NCI-H524 (cell line): ENCODE measurements at regions not wholly inside any gene's neighbourhood (a gene's known extent, or its start where the extent isn't known, plus 50 kb on each side); places are given as distances from the start of the nearest gene placed in this dataset.
"Not testable (repeated sequence)": the region's sequence is repeated elsewhere in the genome, so short reads cannot be mapped to it uniquely, and the experiment has no call there.

Experiments used
- DNase-seq, 2 experiments: peaks; one replicate each; lab custom pipeline; 2025; lab: John Stamatoyannopoulos, UW

GRCh38 chr10:106384496-106384895 is 780.0 kb downstream of the SORCS1 start:
- DNase-seq, result no peak

- no peak for DNase-seq
These were observed 783.8 kb downstream of the SORCS1 start for GRCh38 chr10:106380706-106381105.

- no peak for DNase-seq
These were observed 786.3 kb downstream of the SORCS1 start for GRCh38 chr10:106378251-106378650.

GRCh38 chr10:106370751-106371150 is 793.8 kb downstream of the SORCS1 start:
- DNase-seq, result no peak

- DNase-seq, result no peak
These were observed 803.6 kb downstream of the SORCS1 start for GRCh38 chr10:106360870-106361269.

- DNase-seq, result no peak
These were observed 809.1 kb downstream of the SORCS1 start for GRCh38 chr10:106355450-106355849.

GRCh38 chr10:106348933-106349332 is 815.6 kb downstream of the SORCS1 start:
- no peak for DNase-seq

- no peak for DNase-seq
These were observed 817.0 kb downstream of the SORCS1 start for GRCh38 chr10:106347547-106347946.

GRCh38 chr10:106343539-106343938 is 821.0 kb downstream of the SORCS1 start:
- not testable (repeated sequence) for DNase-seq

- DNase-seq, result no peak
These were observed 823.1 kb downstream of the SORCS1 start for GRCh38 chr10:106341356-106341755.

- DNase-seq, result no peak
These were observed 826.0 kb downstream of the SORCS1 start for GRCh38 chr10:106338486-106338885.

- no peak for DNase-seq
These were observed 827.6 kb downstream of the SORCS1 start for GRCh38 chr10:106336874-106337273.

- no peak for DNase-seq
These were observed 836.8 kb downstream of the SORCS1 start for GRCh38 chr10:106327747-106328146.

GRCh38 chr10:106320876-106321275 is 843.6 kb downstream of the SORCS1 start:
- DNase-seq, result no peak

- no peak for DNase-seq
These were observed 844.4 kb downstream of the SORCS1 start for GRCh38 chr10:106320078-106320477.

- DNase-seq, result no peak
These were observed 847.0 kb downstream of the SORCS1 start for GRCh38 chr10:106317554-106317953.

- no peak for DNase-seq
These were observed 851.5 kb downstream of the SORCS1 start for GRCh38 chr10:106313041-106313440.

- DNase-seq, result no peak
These were observed 852.4 kb downstream of the SORCS1 start for GRCh38 chr10:106312087-106312486.

GRCh38 chr10:106311590-106311989 is 852.9 kb downstream of the SORCS1 start:
- DNase-seq, result no peak

- DNase-seq, result no peak
These were observed 853.9 kb downstream of the SORCS1 start for GRCh38 chr10:106310596-106310995.

- no peak for DNase-seq
These were observed 855.1 kb downstream of the SORCS1 start for GRCh38 chr10:106309376-106309775.

GRCh38 chr10:106308284-106308683 is 856.2 kb downstream of the SORCS1 start:
- DNase-seq, result no peak

- DNase-seq, result no peak
These were observed 860.5 kb downstream of the SORCS1 start for GRCh38 chr10:106304056-106304455.

GRCh38 chr10:106302961-106303360 is 861.5 kb downstream of the SORCS1 start:
- DNase-seq, result no peak

- DNase-seq, result no peak
These were observed 863.4 kb downstream of the SORCS1 start for GRCh38 chr10:106301146-106301545.
